Renal pelvis (tissue), 1 donor: ENCODE measurements at regions not wholly inside any gene's neighbourhood (a gene's known extent, or its start where the extent isn't known, plus 50 kb on each side); places are given as distances from the start of the nearest gene placed in this dataset.
"Not testable (repeated sequence)": the region's sequence is repeated elsewhere in the genome, so short reads cannot be mapped to it uniquely, and the experiment has no call there.

ENCODE experiments used
- DNase-seq: peaks from one replicate; pipeline ENCODE4 v3.0.0-alpha.2; 2013

- DNase-seq: peak; percentile 15
Observed at GRCh38 chr12:102666176-102666575, 185.8 kb upstream of the IGF1 start.

DNA sequence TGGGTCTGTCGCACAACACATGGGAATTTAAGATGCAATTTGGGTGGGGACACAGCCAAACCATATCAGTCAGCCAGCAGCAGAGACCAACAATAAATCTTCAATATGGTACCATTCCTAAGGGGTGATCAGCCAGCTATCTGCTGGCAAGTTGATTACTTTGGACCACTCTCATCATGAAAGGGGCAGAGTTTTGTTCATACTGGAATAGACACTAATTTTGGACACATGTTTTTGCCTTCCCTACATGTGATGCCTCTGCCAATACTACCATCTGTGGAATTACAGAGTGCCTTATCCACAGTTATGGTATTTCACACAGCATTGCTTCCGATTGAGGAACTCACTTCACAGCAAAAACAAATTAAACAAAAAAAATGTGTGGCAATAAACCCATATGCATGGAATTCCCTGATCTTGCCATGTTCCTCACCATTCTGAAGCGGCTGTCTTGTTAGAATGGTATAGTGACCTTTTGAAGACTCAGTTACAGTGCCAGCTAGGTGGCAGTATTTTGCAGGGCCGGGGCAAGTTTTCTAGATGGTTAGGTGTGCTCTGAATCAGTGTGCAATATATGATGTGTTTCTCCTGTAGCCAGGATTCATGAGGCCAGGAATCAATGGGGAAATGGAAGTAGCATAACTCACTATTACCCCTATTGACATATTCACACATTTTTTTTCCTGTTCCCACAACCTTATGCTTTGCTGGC lies 179.0 kb upstream of the IGF1 start:
- no peak for DNase-seq

GRCh38 chr12:102653406-102653805 lies 173.0 kb upstream of the IGF1 start:
- DNase-seq: no peak

DNA sequence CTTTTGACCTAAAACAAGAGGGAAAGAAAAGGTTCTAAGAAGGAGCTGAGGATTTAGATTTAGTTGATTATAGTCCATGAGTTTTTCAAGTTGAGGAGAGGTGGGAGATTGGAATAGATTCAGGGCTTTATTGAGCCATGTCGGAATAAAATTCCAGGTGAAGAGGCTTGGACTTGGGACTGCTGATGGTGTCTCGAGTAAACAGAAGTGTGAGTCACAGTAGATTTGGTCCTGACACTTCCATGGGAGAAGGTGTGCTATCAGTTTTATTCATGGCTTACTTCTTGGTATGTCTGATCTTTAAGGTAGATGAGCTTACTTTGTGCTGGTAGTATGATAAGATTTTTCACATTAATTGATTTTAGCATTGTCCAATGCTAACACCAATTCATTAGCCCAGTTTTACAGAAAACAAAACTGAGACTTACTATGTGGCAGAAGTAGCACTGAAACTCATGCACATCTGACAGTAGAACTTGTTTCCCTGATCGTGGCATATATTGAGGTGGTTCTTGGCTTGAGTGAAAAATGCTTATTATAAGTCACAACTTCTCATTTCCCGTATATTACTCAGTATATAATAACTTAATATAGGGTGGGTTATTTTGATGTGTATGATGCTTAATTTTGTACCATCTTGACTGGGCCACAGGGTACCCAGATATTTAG lies 172.4 kb upstream of the IGF1 start:
- DNase-seq: no peak

DNA sequence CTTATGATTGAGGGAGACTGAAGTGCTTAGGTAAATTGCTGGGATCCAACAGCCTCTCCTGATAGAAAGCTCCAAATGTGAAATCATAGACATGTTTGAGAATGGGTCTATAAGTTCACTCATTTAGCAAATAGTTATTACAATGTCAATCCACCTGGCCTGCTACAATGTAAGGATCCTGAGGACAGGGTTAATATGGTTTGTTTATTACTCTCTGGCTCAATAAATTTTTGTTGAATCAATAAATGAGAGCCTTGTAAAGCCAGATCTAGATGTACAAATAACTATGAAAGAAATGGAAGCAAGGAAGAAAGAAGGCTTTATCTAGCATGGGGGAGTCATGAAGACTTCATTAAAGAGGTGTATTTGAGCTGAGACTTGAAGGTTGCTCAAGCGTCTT lies 165.6 kb upstream of the IGF1 start:
- no peak for DNase-seq

GRCh38 chr12:102643879-102644575 lies 163.7 kb upstream of the IGF1 start:
- DNase-seq: no peak

GRCh38 chr12:102642199-102642598 lies 161.8 kb upstream of the IGF1 start:
- DNase-seq: no peak

DNA sequence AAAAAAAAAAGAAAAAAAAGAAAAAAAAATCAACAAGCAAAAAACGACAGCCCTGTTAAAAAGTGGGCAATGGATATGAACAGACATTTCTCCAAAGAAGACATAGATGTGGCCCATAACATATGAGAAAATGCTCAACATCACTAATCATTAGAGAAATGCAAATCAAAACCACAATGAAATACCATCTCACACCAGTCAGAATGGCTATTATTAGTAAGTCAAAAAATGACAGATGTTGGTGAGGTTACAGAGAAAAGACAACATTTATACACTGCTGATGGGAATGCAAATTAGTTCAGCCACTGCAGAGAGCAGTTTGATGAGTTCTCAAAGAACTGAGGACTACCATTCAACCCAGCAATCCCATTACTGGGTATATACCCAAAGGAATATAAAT lies 160.3 kb upstream of the IGF1 start:
- DNase-seq: not testable (repeated sequence)

DNA sequence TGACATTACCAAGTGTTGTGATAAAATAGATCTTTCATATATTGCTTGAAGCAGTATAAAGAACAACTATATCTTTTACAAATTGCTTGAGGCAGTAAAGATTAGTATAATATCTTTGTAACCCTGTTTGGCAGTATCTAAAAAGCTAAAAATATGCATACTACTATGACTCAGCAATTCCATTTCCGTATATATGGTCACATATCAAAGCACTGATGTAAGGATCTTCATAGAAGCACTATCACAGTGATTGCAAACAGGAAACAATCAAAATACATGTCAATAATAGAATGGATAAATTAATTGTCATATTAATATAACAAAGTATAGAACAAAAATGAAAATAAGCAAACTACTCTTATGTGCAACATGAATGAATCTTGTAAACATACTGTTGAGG lies 158.4 kb upstream of the IGF1 start:
- DNase-seq: no peak

DNA sequence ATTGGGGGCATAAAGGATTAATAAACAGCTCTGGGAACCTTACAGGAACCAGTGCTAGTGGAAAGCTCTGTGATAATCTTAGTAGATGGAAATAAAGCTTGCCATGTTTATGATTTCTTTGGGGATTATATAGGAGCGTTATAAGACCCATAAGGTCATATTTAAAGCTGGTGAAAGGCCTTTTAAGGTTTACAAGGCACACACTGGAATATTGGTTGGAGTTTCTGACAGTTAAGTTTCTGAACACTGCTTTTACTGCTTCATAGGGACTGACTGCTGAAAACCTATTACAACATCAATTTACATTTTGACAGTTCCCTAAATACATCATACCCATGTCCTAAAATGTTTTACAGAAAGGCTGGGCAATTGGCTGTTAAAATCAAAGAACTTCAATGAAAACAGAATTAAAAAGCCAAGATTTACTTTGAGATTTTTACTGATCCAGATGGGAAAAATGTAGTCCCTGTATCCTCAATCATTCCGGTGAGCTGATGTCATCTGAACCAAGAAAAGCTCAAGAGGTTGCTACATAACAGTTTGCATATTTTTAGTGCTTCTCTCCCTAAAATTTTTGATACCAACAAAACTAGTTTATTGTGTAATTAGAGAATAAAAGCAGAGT lies 153.7 kb upstream of the IGF1 start:
- no peak for DNase-seq

- DNase-seq: no peak
Observed at GRCh38 chr12:102631274-102631673, 150.9 kb upstream of the IGF1 start.

DNA sequence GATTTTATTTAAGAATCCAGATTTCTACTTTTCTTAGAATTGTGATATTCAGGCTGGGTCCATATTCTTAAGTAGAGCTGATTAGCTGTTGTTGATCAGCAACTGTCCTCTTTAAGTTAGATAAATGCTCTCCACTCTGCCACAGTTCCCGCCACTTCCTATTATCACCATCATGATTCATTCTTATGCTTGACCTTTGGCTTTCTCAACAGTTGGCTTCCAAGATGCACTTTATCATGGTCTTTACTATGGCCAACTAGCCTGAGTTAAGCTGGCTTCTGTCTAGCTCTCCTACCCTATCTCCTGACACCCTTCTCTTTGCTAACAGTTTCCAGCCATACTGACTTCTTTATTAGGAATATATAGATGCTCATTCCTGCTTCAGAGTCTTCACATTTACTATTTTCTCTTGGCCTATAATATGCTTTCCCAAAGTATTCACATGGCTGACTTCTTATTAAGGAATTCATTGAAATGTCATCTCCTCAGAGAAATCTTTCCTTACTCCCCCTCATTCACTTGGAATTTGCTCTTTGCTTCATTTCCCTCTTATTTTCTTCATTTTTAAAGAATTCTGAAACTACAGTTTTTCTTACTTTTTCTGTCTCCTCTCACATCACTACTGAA lies 149.0 kb upstream of the IGF1 start:
- no peak for DNase-seq

- DNase-seq: no peak
Observed at GRCh38 chr12:102625819-102626218, 145.5 kb upstream of the IGF1 start.

DNA sequence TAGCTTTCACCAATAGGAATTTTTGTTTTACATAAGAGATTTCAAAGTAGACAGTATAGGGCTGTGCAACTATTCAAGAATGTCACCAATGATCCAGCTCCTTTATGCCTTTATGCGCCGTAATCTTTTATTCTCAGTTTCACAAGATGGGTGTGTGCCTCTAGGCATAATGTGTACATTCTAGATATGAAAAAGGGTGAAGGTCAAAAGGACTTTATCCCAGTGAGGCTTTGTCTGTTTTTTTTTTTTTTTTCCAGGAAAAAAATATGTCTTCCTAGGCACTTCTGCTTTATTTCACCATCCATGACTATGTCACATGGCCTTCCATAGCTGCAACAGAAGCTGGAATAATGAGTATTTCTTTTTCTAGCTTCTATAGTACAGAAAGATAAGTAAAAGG lies 142.3 kb upstream of the IGF1 start:
- no peak for DNase-seq

DNA sequence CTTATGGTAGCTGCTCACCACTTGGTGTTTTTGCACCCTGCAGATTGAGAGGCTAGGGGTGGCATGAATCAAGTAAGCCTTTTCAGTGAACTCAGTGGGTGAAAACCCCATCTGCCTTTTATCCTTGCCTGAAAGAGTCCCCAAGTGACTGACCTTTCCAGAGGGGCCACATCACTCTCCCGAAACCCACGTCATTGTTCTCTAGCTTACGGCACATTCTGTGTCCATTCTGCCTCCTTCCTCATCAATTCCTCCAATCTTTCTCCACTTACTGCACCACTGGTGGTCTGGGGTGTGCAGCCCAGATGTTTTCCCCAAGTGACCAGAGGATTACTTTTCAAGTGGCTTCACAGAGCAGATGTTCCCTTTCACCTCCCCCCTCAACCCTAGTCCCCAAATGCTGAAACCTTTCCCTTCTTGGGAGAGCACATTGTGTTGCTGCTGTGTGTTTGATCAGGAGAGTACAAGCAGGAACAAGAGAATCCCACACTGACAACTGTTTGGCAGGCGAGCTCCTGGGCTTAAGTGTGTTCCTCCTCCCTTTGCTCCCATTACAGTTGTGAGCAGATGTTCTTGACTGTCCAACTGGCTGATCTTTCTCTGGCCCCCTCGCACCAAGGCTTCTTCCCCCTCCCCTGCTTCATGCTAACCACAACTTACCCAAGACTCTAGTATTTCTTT lies 138.0 kb upstream of the IGF1 start:
- no peak for DNase-seq

DNA sequence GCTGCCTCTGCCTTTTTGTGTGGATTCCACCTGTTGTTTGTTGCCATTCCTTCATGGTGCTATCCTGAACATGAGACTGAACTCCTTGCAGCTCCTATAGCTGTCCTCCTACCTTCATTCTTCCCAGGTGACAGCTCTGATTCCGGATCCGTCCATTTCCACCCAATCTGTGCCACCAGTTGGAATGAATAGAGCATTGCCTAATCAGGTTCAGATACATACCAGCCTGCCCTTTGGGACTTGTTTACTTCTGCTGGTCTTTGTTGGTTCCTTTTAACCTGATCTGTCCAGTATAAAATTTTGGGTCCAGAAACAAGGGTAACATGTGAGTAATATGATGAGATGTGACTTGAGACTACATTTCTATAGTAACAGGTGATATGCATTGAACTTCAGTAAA lies 136.3 kb upstream of the IGF1 start:
- no peak for DNase-seq

DNA sequence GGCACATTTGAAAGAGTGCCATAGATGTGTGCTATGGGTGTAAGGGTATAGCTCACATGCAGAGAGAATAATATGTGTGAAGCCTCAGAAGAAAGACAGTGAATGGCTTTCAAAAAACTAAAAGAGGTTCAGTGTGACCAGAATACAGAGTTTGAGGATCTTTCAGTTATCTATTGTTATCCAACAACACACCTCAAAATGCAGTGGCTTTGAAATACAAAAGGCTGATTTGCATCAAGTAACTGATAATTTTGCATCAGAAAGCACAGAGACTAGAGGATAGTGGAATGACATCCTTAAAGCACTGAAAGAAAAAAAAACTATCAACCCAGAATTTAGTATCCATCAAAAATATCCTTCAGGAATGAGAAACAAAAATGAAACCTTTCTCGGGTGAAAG lies 131.6 kb upstream of the IGF1 start:
- DNase-seq: no peak

- no peak for DNase-seq
Observed at GRCh38 chr12:102609996-102610395, 129.6 kb upstream of the IGF1 start.

- DNase-seq: no peak
Observed at GRCh38 chr12:102603021-102603420, 122.7 kb upstream of the IGF1 start.

GRCh38 chr12:102602521-102602920 lies 122.2 kb upstream of the IGF1 start:
- peak; percentile 29 for DNase-seq

DNA sequence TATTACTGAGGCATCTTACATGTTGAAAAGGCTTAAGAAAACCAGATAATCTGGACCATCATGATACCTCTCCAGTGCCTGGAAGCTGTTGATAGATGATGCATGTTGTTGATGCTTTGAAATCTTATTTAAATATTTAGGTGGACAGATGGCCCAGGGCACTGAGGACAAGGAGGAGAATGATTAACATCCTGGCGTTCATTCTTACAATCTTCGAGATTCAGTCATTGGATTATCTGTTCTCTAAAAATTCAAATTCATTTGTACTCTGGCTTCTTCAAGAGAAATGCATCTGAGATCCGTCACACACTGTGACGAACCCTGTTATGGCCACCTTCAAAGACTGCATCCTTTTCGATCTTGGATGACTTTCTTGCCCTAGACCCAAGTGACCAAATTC lies 121.3 kb upstream of the IGF1 start:
- no peak for DNase-seq

DNA sequence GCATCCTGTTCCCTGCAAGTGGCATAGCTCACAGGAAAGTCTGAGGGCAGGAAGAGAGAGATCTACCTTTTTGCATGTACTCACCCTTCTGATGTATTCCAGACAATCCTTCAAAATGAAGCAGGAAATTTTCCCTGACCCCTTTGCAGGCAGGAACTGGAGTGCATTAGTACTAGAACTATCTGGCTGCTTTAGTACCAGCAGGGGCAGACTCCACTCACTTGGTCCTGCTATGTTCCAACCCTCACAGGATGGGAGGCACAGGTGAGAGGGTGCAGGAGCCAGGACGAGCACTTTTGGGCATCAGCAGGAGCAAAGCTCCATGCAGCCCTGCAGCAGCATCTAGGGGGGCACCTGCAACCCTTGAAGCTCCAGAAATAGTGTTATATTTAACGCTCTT lies 116.3 kb upstream of the IGF1 start:
- DNase-seq: no peak
